ENCODE measurements at regions not wholly inside any gene's neighbourhood (a gene's known extent, or its start where the extent isn't known, plus 50 kb on each side); places are given as distances from the start of the nearest gene placed in this dataset.

DNA sequence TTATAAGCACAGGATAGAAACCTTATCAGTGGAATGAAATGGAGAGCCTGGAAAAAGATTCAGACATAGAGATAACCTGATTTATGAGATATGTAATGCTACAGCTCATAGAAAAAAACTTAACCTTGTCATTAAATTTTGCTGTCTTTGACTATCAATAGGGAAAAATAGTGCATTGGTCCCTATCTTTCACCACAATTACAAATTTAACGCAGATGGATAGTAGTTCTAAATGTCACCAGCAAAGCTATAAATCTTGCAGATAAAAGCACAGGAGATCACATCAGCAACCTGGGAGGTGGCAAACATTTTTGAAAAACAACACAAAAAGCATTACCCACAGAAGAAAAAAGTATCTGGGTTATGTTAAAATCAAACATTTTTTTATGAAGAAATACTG lies 831.6 kb downstream of the BRINP3 start:
- no peak for TF ChIP-seq POLR2A (IDR thresholded peaks at IDR 0.05; ENCODE audit: low read depth, low read length)
- no peak for TF ChIP-seq TAF1 (IDR thresholded peaks at IDR 0.05; ENCODE audit: borderline replicate concordance, low read depth, low read length)
- TF ChIP-seq POLR2AphosphoS5 (IDR thresholded peaks at IDR 0.05; ENCODE audit: low read depth, low read length) = no peak

All from GM12892 (cell line).